Brain pericyte (primary cell): ENCODE measurements at regions not wholly inside any gene's neighbourhood (a gene's known extent, or its start where the extent isn't known, plus 50 kb on each side); places are given as distances from the start of the nearest gene placed in this dataset.
A peak's percentile ranks its signal among the peaks of the same experiment; 100 is the strongest.

Experiments
- DNase-seq: peaks from one replicate; pipeline ENCODE4 v3.0.0-alpha.2; 2012; ENCODE audit warnings: low read depth, low spot score

DNA sequence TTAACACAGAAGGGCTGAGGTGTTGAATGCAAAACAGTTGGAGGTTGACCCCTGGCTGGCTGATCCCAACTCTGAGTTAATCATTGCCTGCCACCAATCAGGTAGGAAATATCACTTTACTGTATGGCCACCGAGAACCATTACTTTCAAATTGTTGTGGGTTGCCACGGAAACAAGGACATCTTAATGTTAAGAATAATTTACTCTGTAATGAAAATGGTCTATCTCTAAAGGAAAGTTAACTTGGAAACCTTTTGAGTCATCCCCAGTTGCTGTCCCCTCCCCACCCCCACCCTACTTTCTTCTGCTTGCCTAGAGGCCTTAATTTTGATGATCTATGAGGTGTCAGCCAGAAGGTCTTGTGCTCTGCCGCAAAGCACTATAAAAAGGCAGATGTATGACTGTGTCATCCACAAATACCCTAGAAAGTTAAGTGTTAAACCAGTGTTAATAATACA is 78.7 kb upstream of the SNRK start:
- no peak for DNase-seq

- DNase-seq, result no peak
Observed at GRCh38 chr3:43206632-43207031, 79.7 kb upstream of the SNRK start.

DNA sequence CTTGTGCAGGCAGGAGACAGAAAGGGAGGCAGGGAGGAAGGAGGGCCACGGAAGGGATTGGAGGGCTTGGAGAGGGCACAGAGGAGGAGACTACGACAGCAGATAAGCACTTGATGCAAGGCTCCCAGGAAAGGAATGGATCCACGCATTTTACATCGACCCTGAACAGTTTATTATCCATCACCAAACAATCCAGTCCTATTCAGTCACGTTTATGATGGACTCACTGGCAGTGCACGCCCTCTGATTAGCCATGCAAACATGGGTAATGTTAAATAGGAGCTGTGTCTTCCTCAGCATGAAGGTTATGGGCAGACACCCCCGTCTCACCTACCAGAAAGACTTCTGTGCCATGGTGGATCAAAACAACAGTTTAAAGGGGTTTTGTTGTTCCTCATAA is 80.2 kb upstream of the SNRK start:
- no peak for DNase-seq

DNA sequence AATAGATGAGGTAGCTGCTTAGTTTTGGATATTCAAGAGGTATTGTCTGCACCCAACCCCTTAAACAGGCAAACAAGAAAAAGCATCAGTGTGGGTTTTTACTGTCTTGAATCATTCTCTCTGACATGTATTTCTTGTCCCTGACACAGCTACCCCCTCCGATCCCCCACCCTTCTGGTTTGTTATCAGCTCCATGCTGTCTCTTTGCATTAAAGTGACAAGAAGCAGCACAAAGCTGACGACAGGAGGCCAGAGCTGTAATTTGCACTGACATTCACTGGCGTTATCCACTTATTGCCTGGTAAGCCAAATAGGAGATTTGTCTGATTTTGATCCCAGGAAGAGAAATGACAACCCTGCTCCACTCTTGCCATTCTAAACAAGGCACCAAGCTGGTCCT is 83.3 kb upstream of the SNRK start:
- no peak for DNase-seq

DNA sequence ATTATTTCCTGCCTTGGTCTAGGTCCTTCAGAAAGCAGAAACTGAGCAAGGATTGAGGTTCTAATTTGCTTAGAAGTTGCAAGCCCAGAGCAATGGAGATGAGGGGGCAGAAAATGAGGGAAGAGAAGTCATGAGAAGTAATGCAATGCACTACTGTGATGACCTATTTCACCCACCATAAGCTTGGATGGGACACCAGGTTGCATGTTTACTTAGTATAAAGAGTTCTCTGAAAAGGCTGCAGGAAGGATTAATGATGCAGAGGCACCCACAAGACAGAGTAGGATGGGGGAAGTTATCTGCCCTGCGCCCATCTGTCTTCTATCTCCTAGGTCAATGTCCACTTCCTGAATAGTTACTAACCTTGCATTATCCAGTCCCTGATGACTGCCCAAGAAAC is 84.8 kb upstream of the SNRK start:
- DNase-seq, result no peak

- no peak for DNase-seq
Observed at GRCh38 chr3:43199645-43200306, 86.6 kb upstream of the SNRK start.

GRCh38 chr3:43198791-43199644 is 87.3 kb upstream of the SNRK start:
- no peak for DNase-seq

DNA sequence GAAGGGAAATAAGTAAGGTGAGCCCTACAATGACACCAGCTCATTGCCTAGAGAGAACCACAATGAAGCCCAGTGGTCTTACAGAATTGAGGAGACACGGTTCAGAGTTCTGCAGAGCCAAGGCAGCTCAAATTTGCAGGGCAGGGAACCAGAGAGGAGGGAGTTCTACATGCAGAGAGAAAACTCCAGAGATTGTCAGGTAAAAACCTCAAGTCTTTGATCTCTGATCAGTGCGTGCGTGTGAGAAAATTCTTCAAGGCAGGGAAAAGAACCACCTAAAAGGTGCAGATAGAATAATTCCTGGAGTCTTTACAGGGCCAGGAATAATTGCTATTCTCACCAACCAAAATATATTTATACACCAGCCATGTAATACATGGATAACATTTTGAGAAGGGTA is 88.0 kb upstream of the SNRK start:
- DNase-seq, result no peak

- DNase-seq, result no peak
Observed at GRCh38 chr3:43197181-43197580, 89.2 kb upstream of the SNRK start.

DNA sequence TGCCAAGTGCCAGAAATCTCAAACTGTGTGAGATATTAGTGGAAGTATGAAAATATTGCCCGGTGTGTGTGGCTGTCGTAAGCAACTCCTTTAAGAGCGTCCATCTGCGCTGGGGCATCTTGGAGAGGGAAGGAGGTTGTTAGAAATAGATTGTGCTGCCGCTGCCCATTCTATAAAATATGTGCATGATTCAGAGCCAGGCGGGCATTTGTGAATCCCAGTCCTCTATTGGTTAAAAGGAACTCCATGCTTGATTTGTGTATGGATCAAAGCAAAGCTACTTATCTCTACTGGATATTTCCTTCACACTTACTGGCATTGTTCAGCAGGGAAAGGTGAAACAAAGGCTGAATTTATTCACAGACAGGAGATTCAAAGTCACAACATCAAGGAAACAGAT is 89.6 kb upstream of the SNRK start:
- no peak for DNase-seq

GRCh38 chr3:43195115-43195498 is 89.2 kb upstream of the POMGNT2 start:
- DNase-seq, result no peak

DNA sequence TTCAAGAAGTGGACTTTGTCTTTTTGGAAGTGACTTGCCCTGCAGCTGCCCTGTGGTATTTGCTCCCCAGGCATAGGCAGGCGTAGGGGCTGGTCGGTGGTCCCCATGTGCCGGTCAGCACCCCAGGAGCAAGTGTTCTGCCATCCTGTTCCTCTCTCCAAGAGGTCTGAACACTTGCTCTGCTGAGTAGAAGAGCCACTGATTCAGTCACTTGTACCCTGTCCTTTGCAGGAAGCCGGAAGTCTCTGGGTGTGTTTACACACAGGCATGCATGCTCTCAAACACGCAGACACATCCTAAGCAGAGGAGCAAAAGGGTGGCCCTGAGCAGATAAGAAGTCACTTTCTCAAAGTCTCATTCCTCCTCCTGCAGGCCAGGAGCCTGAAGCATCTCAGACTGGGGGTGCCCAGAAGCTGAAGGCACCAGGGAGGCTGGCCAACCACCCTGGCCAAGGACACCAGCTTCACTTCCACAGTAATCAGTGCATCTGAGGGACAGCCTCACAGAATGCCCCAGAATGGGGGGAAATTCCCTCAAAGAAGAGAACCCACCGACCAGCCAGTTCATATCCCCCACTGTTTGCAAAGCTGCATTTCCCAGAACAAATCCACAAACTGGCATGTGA is 88.7 kb upstream of the POMGNT2 start:
- no peak for DNase-seq

GRCh38 chr3:43194069-43194468 is 88.2 kb upstream of the POMGNT2 start:
- DNase-seq, result no peak

GRCh38 chr3:43192028-43192427 is 86.1 kb upstream of the POMGNT2 start:
- DNase-seq, result no peak

DNA sequence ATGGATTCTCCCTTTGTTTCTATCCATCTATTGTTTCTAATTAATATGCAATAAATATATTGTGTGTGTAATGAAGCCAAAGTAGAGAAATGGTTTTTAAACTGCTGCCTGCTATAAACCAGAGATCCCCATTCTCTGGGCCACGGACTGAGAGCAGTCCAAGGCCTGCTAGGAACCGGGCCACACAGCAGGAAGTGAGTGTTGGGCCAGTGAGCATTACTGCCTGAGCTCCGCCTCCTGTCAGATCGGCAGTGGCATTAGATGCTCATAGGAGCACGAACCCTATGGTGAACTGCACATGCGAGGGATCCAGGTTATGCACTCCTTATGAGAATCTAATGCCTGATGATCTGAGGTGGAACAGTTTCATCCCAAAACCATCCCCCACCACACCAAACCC is 85.2 kb upstream of the POMGNT2 start:
- DNase-seq, result no peak

DNA sequence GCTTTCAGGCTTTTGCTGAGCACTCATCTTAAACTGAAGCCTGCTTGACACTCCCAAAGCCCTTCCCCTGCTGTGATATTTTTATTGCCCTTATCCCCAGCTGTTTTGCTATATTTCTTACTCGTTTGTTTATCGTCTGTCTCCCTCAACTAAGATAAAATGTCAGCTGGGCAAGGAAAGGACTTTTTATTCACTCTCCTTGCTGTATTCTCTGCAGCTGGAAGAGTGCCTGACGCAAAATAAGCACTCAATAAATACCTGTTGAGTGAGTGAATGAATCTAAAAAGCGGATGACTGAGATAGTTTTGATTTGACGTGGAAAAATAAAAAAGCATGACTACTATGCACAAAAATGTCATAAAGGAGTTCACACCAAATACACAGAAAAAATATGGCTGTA is 84.8 kb upstream of the POMGNT2 start:
- peak; percentile 15 for DNase-seq

GRCh38 chr3:43187836-43188479 is 82.1 kb upstream of the POMGNT2 start:
- DNase-seq, result no peak

- DNase-seq, result no peak
Observed at GRCh38 chr3:43185983-43186314, 80.1 kb upstream of the POMGNT2 start.

- no peak for DNase-seq
Observed at GRCh38 chr3:43185274-43185982, 79.5 kb upstream of the POMGNT2 start.

- DNase-seq, result no peak
Observed at GRCh38 chr3:43183456-43183855, 77.6 kb upstream of the POMGNT2 start.

DNA sequence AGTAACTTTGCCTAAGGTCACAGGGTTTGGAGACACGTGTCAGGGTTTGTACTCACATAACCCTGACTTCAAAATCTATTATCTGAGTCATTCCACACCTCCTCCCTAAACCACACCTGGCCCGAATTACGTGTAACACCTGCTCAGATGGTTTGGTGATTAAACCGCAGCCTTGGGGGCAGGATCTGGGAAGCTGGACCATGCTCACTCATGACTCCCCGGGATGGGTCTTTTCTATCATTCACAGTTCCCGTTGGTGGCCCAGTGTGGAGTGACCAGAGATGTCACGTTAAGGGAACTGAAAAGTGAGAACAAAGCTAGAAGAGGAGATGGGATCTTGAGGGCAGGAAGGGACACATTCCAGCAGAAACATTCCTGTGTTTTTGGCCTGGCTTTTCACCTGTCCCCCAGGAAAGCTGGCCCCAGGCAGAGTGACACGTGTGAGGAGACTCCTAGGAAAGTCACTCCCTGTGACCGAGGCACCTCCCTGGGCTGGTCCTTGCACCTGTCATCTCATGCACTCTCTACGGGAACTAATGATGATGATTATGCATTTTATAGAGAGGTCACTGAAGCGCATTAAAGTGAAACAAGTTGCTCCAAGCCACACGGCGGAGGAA is 75.4 kb upstream of the POMGNT2 start:
- DNase-seq, result no peak
